Hepatocyte (in vitro differentiated cells): ENCODE measurements at regions not wholly inside any gene's neighbourhood (a gene's known extent, or its start where the extent isn't known, plus 50 kb on each side); places are given as distances from the start of the nearest gene placed in this dataset.

ENCODE experiments used
- CTCF ChIP-seq: fragments of 200-600 bp; sonication (generic); IDR thresholded peaks from 2 replicates; pipeline ENCODE4 v1.5.1; 2016; ENCODE audit warnings: antibody characterized with exemption, mild to moderate bottlenecking; ENCODE audit not compliant: poor library complexity
- EZH2 ChIP-seq: fragments of 200-600 bp; sonication (generic); IDR thresholded peaks from 2 replicates; pipeline ENCODE4 v1.6.1; 2016; ENCODE audit warnings: antibody characterized with exemption, mild to moderate bottlenecking, borderline replicate concordance
- EZH2phosphoT487 ChIP-seq: fragments of 200-600 bp; sonication (generic); IDR thresholded peaks from one replicate; pipeline ENCODE4 v1.6.1; 2018; ENCODE audit warnings: antibody characterized with exemption, mild to moderate bottlenecking, low read depth, moderate library complexity; ENCODE audit not compliant: unreplicated experiment, severe bottlenecking

GRCh38 chr15:36301947-36302346, 277.5 kb upstream of the CDIN1 start:
- TF ChIP-seq EZH2phosphoT487 (no peak), CTCF (no peak), EZH2 (no peak)
